GM18868 (cell line): ENCODE measurements at regions not wholly inside any gene's neighbourhood (a gene's known extent, or its start where the extent isn't known, plus 50 kb on each side); places are given as distances from the start of the nearest gene placed in this dataset.

Source experiments
- ATAC-seq: cut with Tn5 transposase; IDR thresholded peaks from one replicate; pipeline ENCODE4 v1.9.1; 2021; ENCODE audit warnings: mild to moderate bottlenecking, moderate library complexity; ENCODE audit not compliant: unreplicated experiment

- ATAC-seq = no peak
Observed at GRCh38 chr5:98463222-98463621, 310.2 kb upstream of the RGMB start.

- no peak for ATAC-seq
Observed at GRCh38 chr5:98463676-98464075, 309.8 kb upstream of the RGMB start.

GRCh38 chr5:98464737-98465330 is 308.6 kb upstream of the RGMB start:
- ATAC-seq = peak; percentile 93

GRCh38 chr5:98468188-98468869 is 305.1 kb upstream of the RGMB start:
- no peak for ATAC-seq

- no peak for ATAC-seq
Observed at GRCh38 chr5:98470747-98471146, 302.7 kb upstream of the RGMB start.

- no peak for ATAC-seq
Observed at GRCh38 chr5:98471458-98471857, 302.0 kb upstream of the RGMB start.

GRCh38 chr5:98474216-98474615 is 299.2 kb upstream of the RGMB start:
- ATAC-seq = no peak

GRCh38 chr5:98474782-98475181 is 298.7 kb upstream of the RGMB start:
- no peak for ATAC-seq

- no peak for ATAC-seq
Observed at GRCh38 chr5:98482321-98483300, 290.9 kb upstream of the RGMB start.

- ATAC-seq = no peak
Observed at GRCh38 chr5:98483301-98483685, 290.2 kb upstream of the RGMB start.

GRCh38 chr5:98489021-98489420 is 284.4 kb upstream of the RGMB start:
- no peak for ATAC-seq

GRCh38 chr5:98490348-98490747 is 283.1 kb upstream of the RGMB start:
- no peak for ATAC-seq

GRCh38 chr5:98492258-98492657 is 281.2 kb upstream of the RGMB start:
- no peak for ATAC-seq

- no peak for ATAC-seq
Observed at GRCh38 chr5:98497418-98497817, 276.0 kb upstream of the RGMB start.

GRCh38 chr5:98498028-98498427 is 275.4 kb upstream of the RGMB start:
- ATAC-seq = no peak

GRCh38 chr5:98499892-98500291 is 273.6 kb upstream of the RGMB start:
- ATAC-seq = no peak

- no peak for ATAC-seq
Observed at GRCh38 chr5:98500811-98501210, 272.7 kb upstream of the RGMB start.

- no peak for ATAC-seq
Observed at GRCh38 chr5:98503616-98504015, 269.8 kb upstream of the RGMB start.

- no peak for ATAC-seq
Observed at GRCh38 chr5:98504505-98504904, 269.0 kb upstream of the RGMB start.

GRCh38 chr5:98510143-98510985 is 263.1 kb upstream of the RGMB start:
- ATAC-seq = no peak

- no peak for ATAC-seq
Observed at GRCh38 chr5:98513380-98513779, 260.1 kb upstream of the RGMB start.
